HL-60 (cell line): ENCODE measurements at regions not wholly inside any gene's neighbourhood (a gene's known extent, or its start where the extent isn't known, plus 50 kb on each side); places are given as distances from the start of the nearest gene placed in this dataset.

Source experiments
- GABPA ChIP-seq: IDR thresholded peaks from 2 replicates; pipeline ENCODE4 v1.6.1; 2012; ENCODE audit warnings: low read depth
- POLR2AphosphoS5 ChIP-seq: IDR thresholded peaks from 2 replicates; pipeline ENCODE4 v1.6.1; 2012; ENCODE audit warnings: low read depth
- TF ChIP-seq, protein P1 (sequence below): IDR thresholded peaks from one replicate; pipeline ENCODE4 v1.5.1; 2011; ENCODE audit warnings: low read length, control low read depth, inconsistent platforms; ENCODE audit not compliant: insufficient read depth
- TF ChIP-seq, protein P2 (sequence below): IDR thresholded peaks from 2 replicates; pipeline ENCODE4 v1.6.1; 2012; ENCODE audit warnings: low read depth; ENCODE audit not compliant: insufficient replicate concordance

GRCh38 chr11:39617971-39618370 lies 1841.5 kb downstream of the LRRC4C start:
- TF ChIP-seq POLR2AphosphoS5 (no peak), GABPA (no peak)
- TF ChIP-seq, protein P1, sequence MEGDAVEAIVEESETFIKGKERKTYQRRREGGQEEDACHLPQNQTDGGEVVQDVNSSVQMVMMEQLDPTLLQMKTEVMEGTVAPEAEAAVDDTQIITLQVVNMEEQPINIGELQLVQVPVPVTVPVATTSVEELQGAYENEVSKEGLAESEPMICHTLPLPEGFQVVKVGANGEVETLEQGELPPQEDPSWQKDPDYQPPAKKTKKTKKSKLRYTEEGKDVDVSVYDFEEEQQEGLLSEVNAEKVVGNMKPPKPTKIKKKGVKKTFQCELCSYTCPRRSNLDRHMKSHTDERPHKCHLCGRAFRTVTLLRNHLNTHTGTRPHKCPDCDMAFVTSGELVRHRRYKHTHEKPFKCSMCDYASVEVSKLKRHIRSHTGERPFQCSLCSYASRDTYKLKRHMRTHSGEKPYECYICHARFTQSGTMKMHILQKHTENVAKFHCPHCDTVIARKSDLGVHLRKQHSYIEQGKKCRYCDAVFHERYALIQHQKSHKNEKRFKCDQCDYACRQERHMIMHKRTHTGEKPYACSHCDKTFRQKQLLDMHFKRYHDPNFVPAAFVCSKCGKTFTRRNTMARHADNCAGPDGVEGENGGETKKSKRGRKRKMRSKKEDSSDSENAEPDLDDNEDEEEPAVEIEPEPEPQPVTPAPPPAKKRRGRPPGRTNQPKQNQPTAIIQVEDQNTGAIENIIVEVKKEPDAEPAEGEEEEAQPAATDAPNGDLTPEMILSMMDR, result no peak
- TF ChIP-seq, protein P2, sequence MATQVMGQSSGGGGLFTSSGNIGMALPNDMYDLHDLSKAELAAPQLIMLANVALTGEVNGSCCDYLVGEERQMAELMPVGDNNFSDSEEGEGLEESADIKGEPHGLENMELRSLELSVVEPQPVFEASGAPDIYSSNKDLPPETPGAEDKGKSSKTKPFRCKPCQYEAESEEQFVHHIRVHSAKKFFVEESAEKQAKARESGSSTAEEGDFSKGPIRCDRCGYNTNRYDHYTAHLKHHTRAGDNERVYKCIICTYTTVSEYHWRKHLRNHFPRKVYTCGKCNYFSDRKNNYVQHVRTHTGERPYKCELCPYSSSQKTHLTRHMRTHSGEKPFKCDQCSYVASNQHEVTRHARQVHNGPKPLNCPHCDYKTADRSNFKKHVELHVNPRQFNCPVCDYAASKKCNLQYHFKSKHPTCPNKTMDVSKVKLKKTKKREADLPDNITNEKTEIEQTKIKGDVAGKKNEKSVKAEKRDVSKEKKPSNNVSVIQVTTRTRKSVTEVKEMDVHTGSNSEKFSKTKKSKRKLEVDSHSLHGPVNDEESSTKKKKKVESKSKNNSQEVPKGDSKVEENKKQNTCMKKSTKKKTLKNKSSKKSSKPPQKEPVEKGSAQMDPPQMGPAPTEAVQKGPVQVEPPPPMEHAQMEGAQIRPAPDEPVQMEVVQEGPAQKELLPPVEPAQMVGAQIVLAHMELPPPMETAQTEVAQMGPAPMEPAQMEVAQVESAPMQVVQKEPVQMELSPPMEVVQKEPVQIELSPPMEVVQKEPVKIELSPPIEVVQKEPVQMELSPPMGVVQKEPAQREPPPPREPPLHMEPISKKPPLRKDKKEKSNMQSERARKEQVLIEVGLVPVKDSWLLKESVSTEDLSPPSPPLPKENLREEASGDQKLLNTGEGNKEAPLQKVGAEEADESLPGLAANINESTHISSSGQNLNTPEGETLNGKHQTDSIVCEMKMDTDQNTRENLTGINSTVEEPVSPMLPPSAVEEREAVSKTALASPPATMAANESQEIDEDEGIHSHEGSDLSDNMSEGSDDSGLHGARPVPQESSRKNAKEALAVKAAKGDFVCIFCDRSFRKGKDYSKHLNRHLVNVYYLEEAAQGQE, result no peak
